ENCODE measurements at regions not wholly inside any gene's neighbourhood (a gene's known extent, or its start where the extent isn't known, plus 50 kb on each side); places are given as distances from the start of the nearest gene placed in this dataset.
A peak's percentile ranks its signal among the peaks of the same experiment; 100 is the strongest.

GRCh38 chr5:118606940-118607339, 381.4 kb downstream of the DTWD2 start:
- DNase-seq (ENCODE audit: low read depth), result peak; percentile 2
- TF ChIP-seq CTCF (IDR thresholded peaks at IDR 0.05; ENCODE audit: insufficient read depth, low read length, severe bottlenecking), result no peak
- no peak for FAIRE-seq
- no peaks in the 10 kb centered on the region for H3K36me3 ChIP-seq (ENCODE audit: control insufficient read depth, insufficient read depth, low read length)
- H3K4me3 ChIP-seq (ENCODE audit: low read depth, low read length), result no peak overlapping the region
- H3K27me3 ChIP-seq (ENCODE audit: control insufficient read depth, insufficient read depth, low read length), result no peaks in the 10 kb centered on the region

- FAIRE-seq, result no peak
- Histone ChIP-seq H3K4me3 (ENCODE audit: low read depth, low read length) (no peak overlapping the region), H3K36me3 (ENCODE audit: control insufficient read depth, insufficient read depth, low read length) (no peaks in the 10 kb centered on the region), H3K27me3 (ENCODE audit: control insufficient read depth, insufficient read depth, low read length) (no peaks in the 10 kb centered on the region)
- DNase-seq (ENCODE audit: low read depth), result no peak
- no peak for TF ChIP-seq CTCF (IDR thresholded peaks at IDR 0.05; ENCODE audit: insufficient read depth, low read length, severe bottlenecking)
Measured at GRCh38 chr5:118605761-118606160, 382.6 kb downstream of the DTWD2 start.

DNA sequence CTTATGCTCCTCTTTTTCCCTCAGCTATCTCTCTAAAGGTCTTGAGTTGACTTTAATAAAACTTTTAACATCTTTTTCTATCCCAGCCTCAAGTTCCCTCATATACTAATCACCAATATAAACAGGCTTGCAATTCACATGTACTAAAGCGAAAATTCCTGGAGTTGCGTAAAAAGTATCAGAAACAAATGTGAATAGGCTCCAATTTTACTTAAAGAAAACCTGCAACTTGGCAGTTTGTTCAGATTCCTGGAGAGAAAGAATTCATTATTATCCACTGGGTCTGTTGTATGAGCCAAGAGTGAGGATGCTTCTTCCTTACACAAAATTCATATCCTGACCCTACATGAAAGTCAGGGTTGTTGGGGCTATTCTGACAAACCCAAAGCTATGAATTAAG, 384.2 kb downstream of the DTWD2 start:
- DNase-seq (ENCODE audit: low read depth) (no peak), FAIRE-seq (no peak)
- Histone ChIP-seq H3K4me3 (ENCODE audit: low read depth, low read length) (no peak overlapping the region), H3K27me3 (ENCODE audit: control insufficient read depth, insufficient read depth, low read length) (no peaks in the 10 kb centered on the region), H3K36me3 (ENCODE audit: control insufficient read depth, insufficient read depth, low read length) (no peaks in the 10 kb centered on the region)
- TF ChIP-seq CTCF (IDR thresholded peaks at IDR 0.05; ENCODE audit: insufficient read depth, low read length, severe bottlenecking), result no peak

- H3K27me3 ChIP-seq (ENCODE audit: control insufficient read depth, insufficient read depth, low read length), result no peaks in the 10 kb centered on the region
- no peak for TF ChIP-seq CTCF (IDR thresholded peaks at IDR 0.05; ENCODE audit: insufficient read depth, low read length, severe bottlenecking)
- DNase-seq (ENCODE audit: low read depth), result no peak
- no peaks in the 10 kb centered on the region for H3K36me3 ChIP-seq (ENCODE audit: control insufficient read depth, insufficient read depth, low read length)
- FAIRE-seq, result no peak
- H3K4me3 ChIP-seq (ENCODE audit: low read depth, low read length), result no peak overlapping the region
Measured at GRCh38 chr5:118603278-118603677, 385.1 kb downstream of the DTWD2 start.

- no peaks in the 10 kb centered on the region for H3K36me3 ChIP-seq (ENCODE audit: control insufficient read depth, insufficient read depth, low read length)
- TF ChIP-seq CTCF (IDR thresholded peaks at IDR 0.05; ENCODE audit: insufficient read depth, low read length, severe bottlenecking), result no peak
- DNase-seq (ENCODE audit: low read depth) (no peak), FAIRE-seq (no peak)
- no peaks in the 10 kb centered on the region for H3K27me3 ChIP-seq (ENCODE audit: control insufficient read depth, insufficient read depth, low read length)
- no peak overlapping the region for H3K4me3 ChIP-seq (ENCODE audit: low read depth, low read length)
Measured at GRCh38 chr5:118598311-118598710, 390.0 kb downstream of the DTWD2 start.

DNA sequence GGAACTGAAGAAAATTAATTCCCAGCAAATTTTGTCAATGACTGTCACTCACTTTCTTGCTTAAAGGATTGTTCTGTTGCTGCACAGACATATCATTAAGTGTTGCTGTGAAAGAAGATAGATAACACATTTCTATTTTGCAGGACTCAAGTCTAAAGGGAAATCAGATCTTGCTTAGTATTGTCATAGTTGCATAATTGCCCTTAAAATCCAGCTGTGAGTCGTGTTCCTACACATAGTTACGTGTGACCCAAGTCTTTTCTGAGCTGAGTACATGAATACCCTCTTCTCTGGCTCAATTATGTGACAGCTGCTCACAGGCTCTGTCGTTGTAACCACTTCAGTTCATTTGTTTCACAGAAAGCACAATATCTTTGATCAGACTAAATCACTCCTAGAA, 390.8 kb downstream of the DTWD2 start:
- peak; percentile 18 for FAIRE-seq

More for the DNA sequence above, 390.8 kb downstream of the DTWD2 start:
- no peak for TF ChIP-seq CTCF (IDR thresholded peaks at IDR 0.05; ENCODE audit: insufficient read depth, low read length, severe bottlenecking)
- no peak for DNase-seq (ENCODE audit: low read depth)
- no peaks in the 10 kb centered on the region for H3K27me3 ChIP-seq (ENCODE audit: control insufficient read depth, insufficient read depth, low read length)
- no peak overlapping the region for H3K4me3 ChIP-seq (ENCODE audit: low read depth, low read length)
- no peaks in the 10 kb centered on the region for H3K36me3 ChIP-seq (ENCODE audit: control insufficient read depth, insufficient read depth, low read length)

Data from bronchial epithelial cell (primary cell).